Naive thymus-derived CD8-positive, alpha-beta T cell (primary cell): ENCODE measurements at regions not wholly inside any gene's neighbourhood (a gene's known extent, or its start where the extent isn't known, plus 50 kb on each side); places are given as distances from the start of the nearest gene placed in this dataset.

Experiments
- ATAC-seq, 2 donors: fragments of 150-1000 bp; cut with Tn5 transposase in 1 of 2; sonication (Bioruptor Pico), chemical (Tn5 transposase) in 1 of 2; 1 replicate in 1 of 2; 2 replicates in 1 of 2; pipeline ENCODE4 v1.10.0; 2021; ENCODE audit warnings: mild to moderate bottlenecking in 2 of 2, moderate library complexity in 2 of 2
- POLR2A ChIA-PET: fragments of 350-600 bp; sonication (Branson Sonifier 250); formaldehyde crosslinking; loops from one replicate; lab custom pipeline; 2021; ENCODE audit warnings: antibody characterized with exemption; lab: Charles Lee
- DNase-seq, 10 donors: peaks; one replicate each; pipeline versions ENCODE4 v3.0.0 to v3.0.0-alpha.2; 2020 to 2022
- H3K27ac Mint-ChIP-seq, 10 donors: one replicate each; pipeline ENCODE4 v1.8.0; 2020 to 2022; ENCODE audit warnings: mild to moderate bottlenecking in 10 of 10, mixed read lengths in 10 of 10, moderate library complexity in 4 of 10, inconsistent platforms in 1 of 10
- H3K27me3 Mint-ChIP-seq, 5 donors: one replicate each; pipeline ENCODE4 v1.8.0; 2021 to 2022; ENCODE audit warnings: mixed read lengths in 5 of 5
- H3K36me3 Mint-ChIP-seq, 3 donors: one replicate each; pipeline ENCODE4 v1.8.0; 2020 to 2022; ENCODE audit warnings: mixed read lengths in 3 of 3, mild to moderate bottlenecking in 2 of 3, inconsistent platforms in 1 of 3
- H3K4me1 Mint-ChIP-seq, 4 donors: one replicate each; pipeline ENCODE4 v1.8.0; 2021 to 2022; ENCODE audit warnings: mixed read lengths in 4 of 4
- H3K4me3 Mint-ChIP-seq, 10 donors: one replicate each; pipeline ENCODE4 v1.8.0; 2020 to 2022; ENCODE audit warnings: mild to moderate bottlenecking in 10 of 10, mixed read lengths in 10 of 10, moderate library complexity in 6 of 10, inconsistent platforms in 1 of 10
- H3K9me3 Mint-ChIP-seq, 9 donors: one replicate each; pipeline ENCODE4 v1.8.0; 2020 to 2022; ENCODE audit warnings: mixed read lengths in 9 of 9, mild to moderate bottlenecking in 3 of 9, inconsistent platforms in 1 of 9, moderate library complexity in 1 of 9

GRCh38 chr2:221708902-221709301 is 136.8 kb upstream of the EPHA4 start:
- Mint-ChIP-seq H3K4me3 (no peak overlapping the region), H3K9me3 (peaks cover 0 to 13% (median 2%) of the 10 kb centered on the region in 9 donors), H3K27me3 (peaks cover 0 to 6% (median 1%) of the 10 kb centered on the region in 5 donors), H3K36me3 (no peaks in the 10 kb centered on the region), H3K27ac (no peak overlapping the region), H3K4me1 (peaks cover 0 to 2% (median 0%) of the 10 kb centered on the region in 4 donors)
- POLR2A ChIA-PET: no interaction called here
- ATAC-seq (no peak), DNase-seq (no peak)

DNA sequence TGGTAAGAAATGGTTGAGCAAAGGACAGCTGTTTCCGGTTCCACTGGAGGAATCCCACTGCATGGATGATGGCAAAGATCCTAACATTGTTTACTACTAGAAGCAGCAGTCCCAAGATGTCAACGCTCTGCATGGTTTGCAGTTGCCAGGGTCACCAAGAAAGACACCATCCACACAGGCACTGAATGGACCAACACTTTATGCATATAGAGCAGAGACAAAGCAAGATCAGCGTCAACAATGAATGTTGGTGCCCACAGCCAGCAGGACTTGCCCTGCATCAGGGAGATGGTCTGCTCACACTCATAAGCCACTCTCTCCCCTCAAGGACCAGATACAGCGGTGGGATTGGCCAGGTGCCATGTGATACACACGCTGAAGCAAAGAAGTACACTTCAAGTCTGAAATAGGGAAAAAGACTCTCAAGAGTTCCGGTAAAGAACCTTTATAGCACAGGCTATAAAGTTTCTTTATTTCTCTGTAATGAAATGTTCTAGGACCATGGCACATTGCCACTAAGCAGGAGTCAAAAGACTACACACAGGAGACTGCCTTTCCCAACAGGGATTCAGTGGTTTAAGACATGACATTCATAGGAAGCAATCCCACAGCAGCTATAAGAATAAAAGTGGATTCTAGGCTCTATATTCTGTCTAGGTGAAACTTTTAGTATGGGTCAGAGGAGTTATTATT is 133.2 kb upstream of the EPHA4 start:
- Mint-ChIP-seq H3K27me3 (peaks cover 0 to 5% (median 0%) of the 10 kb centered on the region in 5 donors), H3K4me3 (no peak overlapping the region), H3K36me3 (no peaks in the 10 kb centered on the region), H3K9me3 (peaks cover 0 to 14% (median 2%) of the 10 kb centered on the region in 9 donors), H3K4me1 (no peaks in the 10 kb centered on the region), H3K27ac (no peak overlapping the region)
- DNase-seq (no peak), ATAC-seq (no peak)
- POLR2A ChIA-PET: no interaction called here

DNA sequence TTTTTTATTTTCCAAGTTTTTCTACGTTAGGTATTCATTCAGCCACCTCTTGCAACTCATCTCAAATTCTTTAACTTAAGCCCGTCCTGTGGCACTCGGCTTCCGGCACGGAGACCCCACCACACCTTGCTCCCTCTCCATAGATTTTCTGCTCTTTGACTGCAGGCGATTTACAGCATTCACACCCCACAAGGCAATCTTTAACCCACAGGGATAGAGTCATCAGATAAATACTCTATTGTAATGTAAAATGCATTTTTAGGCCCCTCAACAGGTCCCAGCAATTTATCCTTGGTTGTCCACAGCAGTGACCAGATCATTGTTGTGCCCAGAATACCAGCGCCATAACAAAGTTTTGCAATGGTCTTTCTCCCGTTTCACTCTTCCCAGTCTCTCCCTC is 132.3 kb upstream of the EPHA4 start:
- no peak overlapping the region for H3K4me3 Mint-ChIP-seq
- H3K27ac Mint-ChIP-seq: no peak overlapping the region
- H3K36me3 Mint-ChIP-seq: no peaks in the 10 kb centered on the region
- no peaks in the 10 kb centered on the region for H3K4me1 Mint-ChIP-seq
- peaks cover 0 to 5% (median 0%) of the 10 kb centered on the region in 5 donors for H3K27me3 Mint-ChIP-seq
- POLR2A ChIA-PET: no interaction called here
- ATAC-seq: no peak
- peaks cover 0 to 23% (median 2%) of the 10 kb centered on the region in 9 donors for H3K9me3 Mint-ChIP-seq
- no peak for DNase-seq

GRCh38 chr2:221693365-221693764 is 121.3 kb upstream of the EPHA4 start:
- DNase-seq (no peak), ATAC-seq (no peak)
- Mint-ChIP-seq H3K4me1 (no peaks in the 10 kb centered on the region), H3K9me3 (peaks cover 0 to 9% (median 0%) of the 10 kb centered on the region in 9 donors), H3K4me3 (no peak overlapping the region), H3K27me3 (peaks cover 0 to 4% (median 0%) of the 10 kb centered on the region in 5 donors), H3K27ac (no peak overlapping the region), H3K36me3 (no peaks in the 10 kb centered on the region)
- POLR2A ChIA-PET: no interaction called here

- H3K4me1 Mint-ChIP-seq: no peaks in the 10 kb centered on the region
- no peak overlapping the region for H3K4me3 Mint-ChIP-seq
- POLR2A ChIA-PET: no interaction called here
- H3K27ac Mint-ChIP-seq: no peak overlapping the region
- peaks cover 0 to 4% (median 0%) of the 10 kb centered on the region in 5 donors for H3K27me3 Mint-ChIP-seq
- no peaks in the 10 kb centered on the region for H3K36me3 Mint-ChIP-seq
- H3K9me3 Mint-ChIP-seq: peaks cover 0 to 12% (median 0%) of the 10 kb centered on the region in 9 donors
- no peak for DNase-seq
- no peak for ATAC-seq
These were observed 119.5 kb upstream of the EPHA4 start for GRCh38 chr2:221691571-221691970.

- Mint-ChIP-seq H3K36me3 (no peaks in the 10 kb centered on the region), H3K4me1 (no peaks in the 10 kb centered on the region), H3K9me3 (peaks cover 0 to 12% (median 0%) of the 10 kb centered on the region in 9 donors), H3K4me3 (no peak overlapping the region), H3K27me3 (peaks cover 0 to 4% (median 1%) of the 10 kb centered on the region in 5 donors), H3K27ac (peak overlapping the region in 2 of 10 donors; percentile 13 to 65)
- DNase-seq (no peak), ATAC-seq (no peak)
- POLR2A ChIA-PET: no interaction called here
These were observed 117.0 kb upstream of the EPHA4 start for GRCh38 chr2:221689140-221689539.

- H3K36me3 Mint-ChIP-seq: no peaks in the 10 kb centered on the region
- H3K4me1 Mint-ChIP-seq: no peaks in the 10 kb centered on the region
- H3K9me3 Mint-ChIP-seq: peaks cover 0 to 3% (median 0%) of the 10 kb centered on the region in 9 donors
- H3K27ac Mint-ChIP-seq: no peak overlapping the region
- no peak overlapping the region for H3K4me3 Mint-ChIP-seq
- no peak for DNase-seq
- ATAC-seq: no peak
- peaks cover 0 to 7% (median 3%) of the 10 kb centered on the region in 5 donors for H3K27me3 Mint-ChIP-seq
- POLR2A ChIA-PET: no interaction called here
These were observed 108.4 kb upstream of the EPHA4 start for GRCh38 chr2:221680548-221680947.

DNA sequence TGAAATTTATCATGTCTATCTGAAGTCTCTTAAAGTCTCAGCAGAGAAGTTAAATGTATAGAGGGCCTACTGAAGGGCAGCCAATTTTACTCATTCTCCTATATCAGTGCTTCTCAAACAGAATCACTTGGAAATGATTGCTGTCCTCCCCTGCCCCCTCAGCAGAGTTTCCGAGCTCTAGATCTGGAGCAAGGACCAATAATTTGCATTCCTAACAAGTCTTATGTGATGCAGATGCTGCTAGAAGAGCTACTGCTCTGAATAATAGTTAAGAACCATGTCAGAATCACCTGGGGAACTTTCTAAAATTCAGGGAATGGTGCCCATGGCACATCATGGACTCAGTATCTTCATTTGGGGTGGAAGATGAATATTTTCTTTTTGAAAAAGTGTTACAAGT is 105.6 kb upstream of the EPHA4 start:
- no peaks in the 10 kb centered on the region for H3K36me3 Mint-ChIP-seq
- H3K4me1 Mint-ChIP-seq: no peaks in the 10 kb centered on the region
- DNase-seq (no peak), ATAC-seq (no peak)
- peaks cover 0 to 4% (median 0%) of the 10 kb centered on the region in 5 donors for H3K27me3 Mint-ChIP-seq
- peaks cover 0 to 2% (median 0%) of the 10 kb centered on the region in 9 donors for H3K9me3 Mint-ChIP-seq
- POLR2A ChIA-PET: no interaction called here
- no peak overlapping the region for H3K27ac Mint-ChIP-seq
- no peak overlapping the region for H3K4me3 Mint-ChIP-seq

DNA sequence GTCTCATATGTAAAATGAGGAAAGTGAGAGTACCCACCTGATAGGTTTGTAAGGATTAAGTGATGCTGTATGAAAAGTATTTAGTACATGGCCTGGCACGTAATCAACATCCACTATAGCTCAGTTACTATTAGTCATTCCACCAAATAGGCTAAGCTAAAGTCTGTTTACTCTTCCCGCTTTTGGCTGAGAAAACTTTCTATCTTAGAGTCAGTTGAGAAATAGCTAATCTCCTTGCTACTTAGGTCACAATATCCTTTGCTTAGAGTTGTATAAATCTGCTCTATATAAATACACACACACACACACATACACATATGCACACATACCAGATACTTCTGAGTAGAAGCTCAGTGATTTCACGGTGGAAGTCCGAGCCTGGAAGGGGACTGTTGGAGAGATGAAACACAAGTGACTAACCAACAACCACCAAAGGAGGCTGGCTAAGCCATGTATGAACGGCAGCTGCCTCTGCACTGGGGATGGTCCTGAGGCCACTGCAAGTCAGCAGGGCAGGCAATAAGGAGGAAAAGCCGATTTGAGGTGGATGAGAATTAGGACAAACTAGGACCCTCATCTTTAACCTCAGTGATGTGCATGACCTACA is 104.6 kb upstream of the EPHA4 start:
- no peak overlapping the region for H3K4me3 Mint-ChIP-seq
- peaks cover 0 to 2% (median 0%) of the 10 kb centered on the region in 9 donors for H3K9me3 Mint-ChIP-seq
- no peaks in the 10 kb centered on the region for H3K36me3 Mint-ChIP-seq
- H3K4me1 Mint-ChIP-seq: no peaks in the 10 kb centered on the region
- H3K27ac Mint-ChIP-seq: no peak overlapping the region
- no peak for ATAC-seq
- DNase-seq: no peak
- POLR2A ChIA-PET: no interaction called here
- peaks cover 0 to 4% (median 0%) of the 10 kb centered on the region in 5 donors for H3K27me3 Mint-ChIP-seq

DNA sequence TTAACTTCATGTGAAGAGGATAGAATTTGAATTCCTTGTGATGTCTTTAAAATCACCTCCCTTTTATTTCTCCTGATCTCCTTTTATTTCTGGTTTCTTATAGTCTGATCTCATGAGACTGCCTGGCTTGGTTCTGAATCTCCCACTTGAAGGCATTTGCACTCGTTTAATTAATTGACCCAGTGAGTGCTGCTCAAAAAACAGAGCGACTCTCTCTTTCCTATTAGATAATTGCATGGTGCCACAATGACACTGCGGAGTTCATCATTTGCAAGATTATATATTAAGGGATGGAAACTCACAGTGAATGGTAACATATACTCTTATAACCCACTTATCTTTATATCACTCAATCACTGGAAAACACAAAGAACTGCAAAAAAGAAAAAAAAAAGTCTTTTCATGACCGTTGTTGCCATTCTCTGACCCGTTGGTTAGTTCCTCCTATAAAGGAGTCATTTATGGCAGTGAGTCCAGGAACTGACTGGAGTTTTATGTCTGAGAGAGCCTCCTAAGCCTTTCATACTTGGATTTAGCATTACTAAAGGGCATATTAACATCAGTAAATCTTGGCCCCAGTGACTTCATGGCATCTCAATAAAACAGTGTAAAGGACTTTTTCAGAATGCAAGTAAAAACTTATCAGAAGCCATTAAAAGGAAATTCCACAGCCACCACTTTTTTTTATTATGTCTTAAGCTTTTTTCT is 103.3 kb upstream of the EPHA4 start:
- H3K27ac Mint-ChIP-seq: no peak overlapping the region
- no peak for DNase-seq
- H3K36me3 Mint-ChIP-seq: no peaks in the 10 kb centered on the region
- peaks cover 0 to 4% (median 0%) of the 10 kb centered on the region in 9 donors for H3K9me3 Mint-ChIP-seq
- ATAC-seq: no peak
- no peaks in the 10 kb centered on the region for H3K4me1 Mint-ChIP-seq
- no peak overlapping the region for H3K4me3 Mint-ChIP-seq
- POLR2A ChIA-PET: no interaction called here
- peaks cover 0 to 4% (median 0%) of the 10 kb centered on the region in 5 donors for H3K27me3 Mint-ChIP-seq

DNA sequence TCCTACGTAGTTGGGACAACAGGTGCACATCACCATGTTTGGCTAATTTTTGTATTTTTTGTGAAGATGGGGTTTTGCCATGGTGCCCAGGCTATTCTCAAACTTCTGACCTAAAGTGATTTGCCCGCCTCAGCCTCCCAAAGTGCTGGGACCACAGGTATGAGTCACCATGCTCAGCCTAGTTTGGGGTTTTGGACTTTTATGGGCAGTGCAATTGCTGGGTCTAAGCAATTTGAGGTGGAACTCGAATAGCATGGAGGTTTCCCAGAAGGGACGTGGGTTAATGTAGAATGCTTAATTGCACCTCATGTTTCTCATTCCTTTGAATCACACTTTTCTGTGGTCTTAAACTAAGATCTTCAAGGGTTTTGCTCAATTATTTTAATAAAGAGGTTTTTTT is 102.3 kb upstream of the EPHA4 start:
- ATAC-seq: no peak
- Mint-ChIP-seq H3K27ac (no peak overlapping the region), H3K36me3 (no peaks in the 10 kb centered on the region), H3K27me3 (peaks cover 0 to 4% (median 0%) of the 10 kb centered on the region in 5 donors), H3K4me3 (no peak overlapping the region), H3K4me1 (no peaks in the 10 kb centered on the region), H3K9me3 (peaks cover 0 to 4% (median 0%) of the 10 kb centered on the region in 9 donors)
- POLR2A ChIA-PET: no interaction called here
- no peak for DNase-seq

GRCh38 chr2:221673248-221673647 is 101.1 kb upstream of the EPHA4 start:
- no peak for DNase-seq
- no peak for ATAC-seq
- Mint-ChIP-seq H3K27me3 (peaks cover 0 to 4% (median 0%) of the 10 kb centered on the region in 5 donors), H3K36me3 (no peaks in the 10 kb centered on the region), H3K27ac (no peak overlapping the region), H3K4me1 (no peaks in the 10 kb centered on the region), H3K4me3 (no peak overlapping the region), H3K9me3 (peaks cover 0 to 4% (median 0%) of the 10 kb centered on the region in 9 donors)
- POLR2A ChIA-PET: no interaction called here

DNA sequence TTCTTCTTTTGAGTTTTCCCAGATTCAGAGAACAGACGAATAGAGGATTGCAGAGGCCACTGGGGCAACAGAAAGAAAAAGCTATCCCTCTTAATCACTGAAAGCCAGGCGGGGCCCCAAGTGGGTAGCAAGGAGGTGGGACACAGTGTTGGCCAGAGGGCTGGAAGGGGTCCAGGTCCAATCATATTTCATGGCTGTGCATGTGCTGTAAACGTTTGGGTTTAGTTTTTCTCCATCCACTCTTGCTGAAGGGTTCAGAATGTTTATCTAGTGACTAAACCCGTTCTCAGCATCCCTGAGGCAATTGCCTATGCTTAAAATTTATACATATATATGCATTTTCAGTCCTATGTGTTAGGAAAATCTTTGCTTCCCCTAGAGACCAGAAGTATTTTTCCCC is 99.4 kb upstream of the EPHA4 start:
- POLR2A ChIA-PET: no interaction called here
- ATAC-seq (no peak), DNase-seq (no peak)
- peaks cover 0 to 6% (median 0%) of the 10 kb centered on the region in 9 donors for H3K9me3 Mint-ChIP-seq
- H3K36me3 Mint-ChIP-seq: no peaks in the 10 kb centered on the region
- H3K4me1 Mint-ChIP-seq: no peaks in the 10 kb centered on the region
- peaks cover 0 to 4% (median 0%) of the 10 kb centered on the region in 5 donors for H3K27me3 Mint-ChIP-seq
- H3K27ac Mint-ChIP-seq: no peak overlapping the region
- H3K4me3 Mint-ChIP-seq: no peak overlapping the region
